ENCODE measurements at regions not wholly inside any gene's neighbourhood (a gene's known extent, or its start where the extent isn't known, plus 50 kb on each side); places are given as distances from the start of the nearest gene placed in this dataset.
A peak's percentile ranks its signal among the peaks of the same experiment; 100 is the strongest.

GRCh38 chr3:95302044-95302443, 1239.2 kb downstream of the NSUN3 start:
- no peaks in the 10 kb centered on the region for H3K9me3 ChIP-seq (ENCODE audit: low read depth)
- no peaks in the 10 kb centered on the region for H3K4me1 ChIP-seq (ENCODE audit: insufficient read depth)
- 95% methylated on average over 1 of the region's 1 CpG for WGBS (ENCODE audit: low lambda C conversion rate, missing lambda C conversion rate)
- no peaks in the 10 kb centered on the region for H3K79me2 ChIP-seq
- H3K36me3 ChIP-seq (replicated peaks; ENCODE audit: insufficient read depth, low read depth), result no peaks in the 10 kb centered on the region
- H4K20me1 ChIP-seq (ENCODE audit: insufficient read depth, poor library complexity, severe bottlenecking), result no peaks in the 10 kb centered on the region
- H3K27me3 ChIP-seq, result no peaks in the 10 kb centered on the region
- TF ChIP-seq CTCF (IDR thresholded peaks at IDR 0.05; ENCODE audit: poor library complexity) (no peak), EZH2 (IDR thresholded peaks at IDR 0.05; ENCODE audit: borderline replicate concordance) (no peak), EZH2phosphoT487 (IDR thresholded peaks at IDR 0.05; ENCODE audit: low read depth, severe bottlenecking, unreplicated experiment) (no peak)
- H2AFZ ChIP-seq, result no peak overlapping the region
- H3K9me2 ChIP-seq (replicated peaks; ENCODE audit: insufficient read depth), result no peaks in the 10 kb centered on the region
- no peak overlapping the region for H3K4me2 ChIP-seq
- DNase-seq (ENCODE audit: low spot score), result peak; percentile 51
- H3K4me3 ChIP-seq, result no peak overlapping the region
- H3K27ac ChIP-seq, result peak overlapping the region; percentile 41

GRCh38 chr3:95310560-95310959, 1247.7 kb downstream of the NSUN3 start:
- no peak for DNase-seq (ENCODE audit: low spot score)
- 92% methylated on average over 2 of the region's 2 CpGs for WGBS (ENCODE audit: low lambda C conversion rate, missing lambda C conversion rate)
- H3K79me2 ChIP-seq, result no peaks in the 10 kb centered on the region
- H3K9me2 ChIP-seq (replicated peaks; ENCODE audit: insufficient read depth), result no peaks in the 10 kb centered on the region
- no peaks in the 10 kb centered on the region for H3K4me1 ChIP-seq (ENCODE audit: insufficient read depth)
- TF ChIP-seq CTCF (IDR thresholded peaks at IDR 0.05; ENCODE audit: poor library complexity), result no peak
- no peak for TF ChIP-seq EZH2phosphoT487 (IDR thresholded peaks at IDR 0.05; ENCODE audit: low read depth, severe bottlenecking, unreplicated experiment)
- no peak for TF ChIP-seq EZH2 (IDR thresholded peaks at IDR 0.05; ENCODE audit: borderline replicate concordance)
- no peaks in the 10 kb centered on the region for H3K9me3 ChIP-seq (ENCODE audit: low read depth)
- H3K4me2 ChIP-seq, result no peak overlapping the region
- H3K4me3 ChIP-seq, result no peak overlapping the region
- H2AFZ ChIP-seq, result no peak overlapping the region
- H3K27ac ChIP-seq, result no peak overlapping the region
- H3K36me3 ChIP-seq (replicated peaks; ENCODE audit: insufficient read depth, low read depth), result no peaks in the 10 kb centered on the region
- no peaks in the 10 kb centered on the region for H3K27me3 ChIP-seq
- no peaks in the 10 kb centered on the region for H4K20me1 ChIP-seq (ENCODE audit: insufficient read depth, poor library complexity, severe bottlenecking)

- Histone ChIP-seq H4K20me1 (ENCODE audit: insufficient read depth, poor library complexity, severe bottlenecking) (no peaks in the 10 kb centered on the region), H3K4me2 (no peak overlapping the region), H3K36me3 (replicated peaks; ENCODE audit: insufficient read depth, low read depth) (no peaks in the 10 kb centered on the region), H3K4me1 (ENCODE audit: insufficient read depth) (no peaks in the 10 kb centered on the region), H3K27me3 (no peaks in the 10 kb centered on the region), H3K79me2 (no peaks in the 10 kb centered on the region), H3K9me3 (ENCODE audit: low read depth) (no peaks in the 10 kb centered on the region), H3K4me3 (no peak overlapping the region), H3K9me2 (replicated peaks; ENCODE audit: insufficient read depth) (no peaks in the 10 kb centered on the region), H2AFZ (no peak overlapping the region), H3K27ac (no peak overlapping the region)
- no peak for DNase-seq (ENCODE audit: low spot score)
- 70% methylated on average over 2 of the region's 2 CpGs for WGBS (ENCODE audit: low lambda C conversion rate, missing lambda C conversion rate)
- TF ChIP-seq CTCF (IDR thresholded peaks at IDR 0.05; ENCODE audit: poor library complexity), result no peak
- no peak for TF ChIP-seq EZH2phosphoT487 (IDR thresholded peaks at IDR 0.05; ENCODE audit: low read depth, severe bottlenecking, unreplicated experiment)
- TF ChIP-seq EZH2 (IDR thresholded peaks at IDR 0.05; ENCODE audit: borderline replicate concordance), result no peak
Measured at GRCh38 chr3:95311272-95311671, 1248.4 kb downstream of the NSUN3 start.

GRCh38 chr3:95312650-95313049, 1249.8 kb downstream of the NSUN3 start:
- WGBS (ENCODE audit: low lambda C conversion rate, missing lambda C conversion rate), result 86% methylated on average over 3 of the region's 3 CpGs
- Histone ChIP-seq H4K20me1 (ENCODE audit: insufficient read depth, poor library complexity, severe bottlenecking) (no peaks in the 10 kb centered on the region), H3K27me3 (no peaks in the 10 kb centered on the region), H2AFZ (no peak overlapping the region), H3K36me3 (replicated peaks; ENCODE audit: insufficient read depth, low read depth) (no peaks in the 10 kb centered on the region), H3K4me2 (no peak overlapping the region), H3K9me2 (replicated peaks; ENCODE audit: insufficient read depth) (no peaks in the 10 kb centered on the region), H3K79me2 (no peaks in the 10 kb centered on the region), H3K4me3 (no peak overlapping the region), H3K27ac (no peak overlapping the region), H3K4me1 (ENCODE audit: insufficient read depth) (no peaks in the 10 kb centered on the region), H3K9me3 (ENCODE audit: low read depth) (no peaks in the 10 kb centered on the region)
- no peak for DNase-seq (ENCODE audit: low spot score)
- TF ChIP-seq EZH2 (IDR thresholded peaks at IDR 0.05; ENCODE audit: borderline replicate concordance) (no peak), EZH2phosphoT487 (IDR thresholded peaks at IDR 0.05; ENCODE audit: low read depth, severe bottlenecking, unreplicated experiment) (no peak), CTCF (IDR thresholded peaks at IDR 0.05; ENCODE audit: poor library complexity) (no peak)
